K562 (cell line): ENCODE measurements at regions not wholly inside any gene's neighbourhood (a gene's known extent, or its start where the extent isn't known, plus 50 kb on each side); places are given as distances from the start of the nearest gene placed in this dataset.

Source experiments
- ATAC-seq: fragments of 200-7000 bp; cut with Tn5 transposase; 3 replicates; pipeline ENCODE4 v1.9.1; 2020; ENCODE audit warnings: moderate library complexity
- BruUV-seq: library from RNA; stranded (reverse); fragments of 400-500 nt; replicated peaks from 2 replicates; lab custom pipeline; 2021; lab: Mats Ljungman, UMichigan
- CTCF ChIA-PET: fragments of 300-600 bp; formaldehyde crosslinking; extraction: SDS; loops from one replicate; lab custom pipeline; 2021; ENCODE audit warnings: low intra/inter-chr PET ratio; lab: Yijun Ruan, JAX
- POLR2A ChIA-PET: fragments of 300-600, 350-650 bp; sonication (Branson Sonifier 250); formaldehyde crosslinking; extraction: SDS; loops from one replicate; lab custom pipeline; 2021; ENCODE audit warnings: antibody characterized with exemption, inconsistent platforms; lab: Yijun Ruan, JAX
- DNase-seq, 4 experiments: peaks; one replicate each; pipeline versions ENCODE4 v3.0.0 to v3.0.0-alpha.2; 2011 to 2018; ENCODE audit warnings: low spot score in 3 of 4, mixed read lengths in 3 of 4; ENCODE audit errors: extremely low read depth in 1 of 4
- FAIRE-seq: peaks from 2 replicates; lab custom pipeline; 2011; peaks lifted over from hg19 to GRCh38; lab: Jason Lieb, UNC
- H2AFZ ChIP-seq: 2 replicates; pipeline ENCODE4 v1.6.0; 2011; ENCODE audit warnings: low read depth, low read length, control low read depth, inconsistent platforms
- H3K27ac ChIP-seq: fragments of 200-600 bp; 3 replicates; pipeline ENCODE4 v1.8.0; 2011; ENCODE audit warnings: low read depth, mild to moderate bottlenecking, control low read depth, inconsistent platforms, low read length, moderate library complexity, mixed read lengths; ENCODE audit errors: extremely low read depth
- H3K27me3 ChIP-seq, 2 experiments: fragments of 300-600 bp in 1 of 2; 2 replicates in 1 of 2; 3 replicates in 1 of 2; pipeline versions ENCODE4 v1.6.0 to v1.8.0; 2011; ENCODE audit warnings: inconsistent platforms in 2 of 2, low read length in 2 of 2, mild to moderate bottlenecking in 1 of 2, mixed read lengths in 1 of 2, moderate library complexity in 1 of 2; ENCODE audit not compliant: control insufficient read depth in 2 of 2, insufficient read depth in 2 of 2
- H3K36me3 ChIP-seq: fragments of 300-600 bp; 3 replicates; pipeline ENCODE4 v1.8.0; 2011; ENCODE audit warnings: mild to moderate bottlenecking, low read length, inconsistent platforms; ENCODE audit not compliant: control insufficient read depth, insufficient read depth
- H3K4me1 ChIP-seq, 2 experiments: fragments of 200-600 bp in 1 of 2; replicated peaks in 1 of 2; 2 replicates in 1 of 2; 3 replicates in 1 of 2; pipeline versions ENCODE4 v1.5.1 to v1.8.0; 2011; ENCODE audit warnings: inconsistent platforms in 2 of 2, low read length in 2 of 2, mild to moderate bottlenecking in 1 of 2, mixed read lengths in 1 of 2, moderate library complexity in 1 of 2; ENCODE audit not compliant: control insufficient read depth in 2 of 2, insufficient read depth in 2 of 2
- H3K4me2 ChIP-seq: 2 replicates; pipeline ENCODE4 v1.6.1; 2011; ENCODE audit warnings: low read length, control low read depth, inconsistent platforms, mixed read lengths; ENCODE audit not compliant: insufficient read depth
- H3K4me3 ChIP-seq: fragments of 200-600 bp; sonication (generic), shearing (Covaris generic); 2 replicates; pipeline ENCODE4 v1.5.1; 2016; ENCODE audit warnings: control low read depth, inconsistent platforms
- H3K79me2 ChIP-seq: fragments of 200-600 bp; 3 replicates; pipeline ENCODE4 v1.8.0; 2011; ENCODE audit warnings: low read length, inconsistent platforms; ENCODE audit not compliant: control insufficient read depth, insufficient read depth
- H3K9ac ChIP-seq, 2 experiments: 2 replicates each; pipeline versions ENCODE4 v1.6.0 to v1.6.1; 2011; ENCODE audit warnings: low read depth in 2 of 2, low read length in 2 of 2, control low read depth in 1 of 2, inconsistent platforms in 1 of 2, mild to moderate bottlenecking in 1 of 2, mixed read lengths in 1 of 2; ENCODE audit not compliant: insufficient read depth in 1 of 2
- H3K9me1 ChIP-seq: one replicate; pipeline ENCODE4 v1.6.0; 2011; ENCODE audit warnings: inconsistent platforms, mild to moderate bottlenecking, low read length, moderate library complexity; ENCODE audit not compliant: control insufficient read depth, insufficient read depth
- H3K9me3 ChIP-seq: replicated peaks from 2 replicates; pipeline ENCODE4 v1.5.1; 2011; ENCODE audit warnings: low read depth, low read length, inconsistent platforms; ENCODE audit not compliant: control insufficient read depth, insufficient read depth
- H4K20me1 ChIP-seq: replicated peaks from 2 replicates; pipeline ENCODE4 v1.6.1; 2011; ENCODE audit warnings: low read length, inconsistent platforms, mixed read lengths; ENCODE audit not compliant: control insufficient read depth, insufficient read depth
- MLX ChIP-seq, 2 experiments: fragments of 450-650 bp in 1 of 2; sonication (generic) in 1 of 2; formaldehyde crosslinking; conservative IDR thresholded peaks; 2 replicates each; pipeline versions ENCODE4 v1.4.0 to v1.8.1; 2020 to 2022; ENCODE audit warnings: mild to moderate bottlenecking in 1 of 2, missing genetic modification reagents in 1 of 2
- POLR2A ChIP-seq: fragments of 450-650 bp; conservative IDR thresholded peaks from 2 replicates; pipeline ENCODE4 v1.6.1; 2016
- STAT6 ChIP-seq: sonication (generic); formaldehyde crosslinking; IDR thresholded peaks from 2 replicates; pipeline ENCODE4 v1.8.1; 2023; ENCODE audit warnings: mild to moderate bottlenecking, missing genetic modification reagents
- TCF15 ChIP-seq: fragments of 250-450 bp; sonication (Bioruptor Pico); IDR thresholded peaks from 2 replicates; pipeline ENCODE4 v1.8.0; 2022; ENCODE audit warnings: moderate library complexity, mild to moderate bottlenecking, inconsistent platforms
- ZHX1 ChIP-seq: fragments of 150-350 bp; conservative IDR thresholded peaks from 2 replicates; pipeline ENCODE4 v1.6.1; 2014; ENCODE audit warnings: low read length
- ZNF175 ChIP-seq: fragments of 200-800 bp; sonication (Bioruptor generic); IDR thresholded peaks from 2 replicates; pipeline ENCODE4 v1.6.1; 2016; ENCODE audit warnings: low read depth, mild to moderate bottlenecking, missing genetic modification characterization, missing compliant biosample characterization
- WGBS: fragments of 100-300 bp; shearing (Covaris generic); methylation state at CpG from one replicate; pipeline ENCODE4 v1.1.6; 2016; ENCODE audit warnings: low coverage, mixed read lengths; ENCODE audit not compliant: insufficient coverage; ENCODE audit errors: missing lambda C conversion rate; 5-methylcytosine and 5-hydroxymethylcytosine counted together
- in situ Hi-C: fragments of 300-500 bp; cut with MboI; formaldehyde crosslinking; loops from 4 replicates; pipeline ENCODE4 v1.15.0; 2018; ENCODE audit warnings: inconsistent platforms, mixed read lengths
- intact Hi-C: fragments of 100-400 bp; cut with micrococcal nuclease; formaldehyde crosslinking; loops from 2 replicates; pipeline ENCODE4 v1.14.2; 2022

GRCh38 chr14:82896476-82896875 is 1362.8 kb upstream of the SEL1L start:
- no peaks in the 10 kb centered on the region for H3K27me3 ChIP-seq
- no peaks in the 10 kb centered on the region for H4K20me1 ChIP-seq
- H2AFZ ChIP-seq, result no peak overlapping the region
- H3K9me3 ChIP-seq, result no peaks in the 10 kb centered on the region
- H3K9ac ChIP-seq, result no peak overlapping the region
- no TSS peak for BruUV-seq
- FAIRE-seq, result no peak
- no peaks in the 10 kb centered on the region for H3K4me1 ChIP-seq
- DNase-seq, result no peak
- H3K9me1 ChIP-seq, result no peaks in the 10 kb centered on the region
- POLR2A ChIA-PET, result no interaction called here
- TF ChIP-seq STAT6 (CRISPR knock-in tag) (no peak), TCF15 (CRISPR knock-in tag) (no peak), ZNF175 (CRISPR knock-in tag) (no peak), POLR2A (no peak), MLX (CRISPR knock-in tag; conservative IDR thresholded peaks at IDR 0.05) (no peak), ZHX1 (no peak)
- ATAC-seq, result no peak
- intact Hi-C loops, result no loop called here
- H3K4me3 ChIP-seq, result no peak overlapping the region
- no peak overlapping the region for H3K27ac ChIP-seq
- H3K4me2 ChIP-seq, result no peak overlapping the region
- no peaks in the 10 kb centered on the region for H3K79me2 ChIP-seq
- CTCF ChIA-PET, result no interaction called here
- in situ Hi-C loops, result no loop called here
- H3K36me3 ChIP-seq, result no peaks in the 10 kb centered on the region
- 0% methylated on average over 1 of the region's 1 CpG for WGBS
